ENCODE measurements at regions not wholly inside any gene's neighbourhood (a gene's known extent, or its start where the extent isn't known, plus 50 kb on each side); places are given as distances from the start of the nearest gene placed in this dataset.

DNA sequence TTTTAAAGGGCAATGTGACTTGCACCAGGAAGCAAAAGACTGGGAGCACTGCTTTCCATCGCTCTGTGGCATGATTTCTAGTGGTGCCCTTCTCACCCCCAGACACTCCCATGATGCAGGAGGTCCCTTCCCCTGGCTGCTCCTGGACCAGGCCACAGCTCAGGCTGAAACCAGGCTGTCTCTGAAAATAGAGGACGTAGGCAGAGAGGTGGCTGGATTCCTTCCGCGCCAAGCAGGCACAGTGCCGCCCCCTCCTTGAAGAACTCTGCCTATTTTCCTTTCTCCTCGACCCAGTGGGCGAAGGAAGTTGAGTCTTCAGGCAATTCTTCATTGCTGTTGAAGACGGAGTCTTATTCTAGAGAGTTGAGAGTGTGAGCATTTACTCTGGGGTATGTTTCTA is 489.4 kb upstream of the TBL1XR1 start:
- POLR2A ChIA-PET, result no interaction called here

DNA sequence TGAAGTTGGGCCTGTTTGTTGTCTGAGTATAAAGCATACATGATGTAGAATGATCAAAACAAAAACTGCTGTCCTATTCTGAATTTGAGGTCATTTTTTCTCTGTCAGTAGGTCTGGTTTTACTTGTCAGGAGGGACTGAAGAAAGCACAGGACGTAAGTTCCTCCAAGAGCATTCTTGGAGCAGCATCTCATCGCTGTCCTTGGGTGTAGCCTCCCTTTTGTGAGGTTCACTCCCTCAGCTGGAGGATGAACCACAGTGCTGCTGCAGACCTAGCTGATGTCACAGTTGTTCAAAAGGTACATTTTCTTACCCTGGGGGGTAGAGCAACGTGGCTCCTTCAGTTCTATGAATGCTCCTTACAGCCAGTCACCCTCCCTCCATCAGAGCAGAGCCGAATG is 490.0 kb upstream of the TBL1XR1 start:
- POLR2A ChIA-PET, result no interaction called here
- DNase-seq, result no peak
- Histone ChIP-seq H4K20me1 (ENCODE audit: control insufficient read depth, insufficient read depth, low read length, poor library complexity, severe bottlenecking) (no peaks in the 10 kb centered on the region), H3K9ac (ENCODE audit: low read length) (no peak overlapping the region), H3K9me3 (ENCODE audit: control extremely low read depth in 1 of 3, control insufficient read depth in 2 of 3, insufficient read depth in 1 of 3, low read length in 2 of 3) (no peaks in the 10 kb centered on the region), H3K36me3 (replicated peaks in 1 of 2; ENCODE audit: control extremely low read depth in 1 of 2, control insufficient read depth in 1 of 2, extremely low read depth in 1 of 2, insufficient read depth in 2 of 2, low read length in 1 of 2) (no peaks in the 10 kb centered on the region), H2AFZ (ENCODE audit: insufficient read depth, low read depth, low read length, poor library complexity, severe bottlenecking) (no peak overlapping the region), H3K79me2 (ENCODE audit: control insufficient read depth, insufficient read depth, low read length) (no peaks in the 10 kb centered on the region), H3K4me2 (replicated peaks; ENCODE audit: low read depth, low read length, poor library complexity, severe bottlenecking) (no peak overlapping the region), H3K27ac (ENCODE audit: low read length in 2 of 2) (no peak overlapping the region), H3K4me3 (ENCODE audit: control extremely low read depth in 1 of 5, extremely low read depth in 1 of 5, insufficient read depth in 1 of 5, low read depth in 2 of 5, low read length in 4 of 5) (no peak overlapping the region), H3K27me3 (replicated peaks in 1 of 4; ENCODE audit: control extremely low read depth in 1 of 4, control insufficient read depth in 3 of 4, insufficient read depth in 4 of 4, low read length in 3 of 4) (no peaks in the 10 kb centered on the region), H3K4me1 (ENCODE audit: control insufficient read depth in 2 of 2, insufficient read depth in 2 of 2, low read length in 2 of 2) (no peaks in the 10 kb centered on the region)
- Mint-ChIP-seq H3K9me3 (ENCODE audit: insufficient read depth) (no peaks in the 10 kb centered on the region), H3K4me3 (no peak overlapping the region), H3K27me3 (peaks cover 4% of the 10 kb centered on the region), H3K27ac (no peak overlapping the region), H3K4me1 (peaks cover 1% of the 10 kb centered on the region)
- TF ChIP-seq EZH2 (IDR thresholded peaks at IDR 0.05; ENCODE audit: borderline replicate concordance, insufficient read depth, low read depth, low read length, poor library complexity, severe bottlenecking), result no peak
- TF ChIP-seq, protein P1, sequence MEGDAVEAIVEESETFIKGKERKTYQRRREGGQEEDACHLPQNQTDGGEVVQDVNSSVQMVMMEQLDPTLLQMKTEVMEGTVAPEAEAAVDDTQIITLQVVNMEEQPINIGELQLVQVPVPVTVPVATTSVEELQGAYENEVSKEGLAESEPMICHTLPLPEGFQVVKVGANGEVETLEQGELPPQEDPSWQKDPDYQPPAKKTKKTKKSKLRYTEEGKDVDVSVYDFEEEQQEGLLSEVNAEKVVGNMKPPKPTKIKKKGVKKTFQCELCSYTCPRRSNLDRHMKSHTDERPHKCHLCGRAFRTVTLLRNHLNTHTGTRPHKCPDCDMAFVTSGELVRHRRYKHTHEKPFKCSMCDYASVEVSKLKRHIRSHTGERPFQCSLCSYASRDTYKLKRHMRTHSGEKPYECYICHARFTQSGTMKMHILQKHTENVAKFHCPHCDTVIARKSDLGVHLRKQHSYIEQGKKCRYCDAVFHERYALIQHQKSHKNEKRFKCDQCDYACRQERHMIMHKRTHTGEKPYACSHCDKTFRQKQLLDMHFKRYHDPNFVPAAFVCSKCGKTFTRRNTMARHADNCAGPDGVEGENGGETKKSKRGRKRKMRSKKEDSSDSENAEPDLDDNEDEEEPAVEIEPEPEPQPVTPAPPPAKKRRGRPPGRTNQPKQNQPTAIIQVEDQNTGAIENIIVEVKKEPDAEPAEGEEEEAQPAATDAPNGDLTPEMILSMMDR (IDR thresholded peaks at IDR 0.05), result no peak
- intact Hi-C loops (cut with micrococcal nuclease), result no loop called here
- WGBS (ENCODE audit: insufficient coverage), result 92% methylated on average over 3 of the region's 4 CpGs
- no peak for ATAC-seq (ENCODE audit: low read depth)
- CTCF ChIA-PET, result no interaction called here

More for the DNA sequence above, 489.4 kb upstream of the TBL1XR1 start:
- H4K20me1 ChIP-seq (ENCODE audit: control insufficient read depth, insufficient read depth, low read length, poor library complexity, severe bottlenecking), result no peaks in the 10 kb centered on the region
- Mint-ChIP-seq H3K27me3 (peaks cover 4% of the 10 kb centered on the region), H3K4me1 (peaks cover 5% of the 10 kb centered on the region), H3K4me3 (no peak overlapping the region), H3K9me3 (ENCODE audit: insufficient read depth) (no peaks in the 10 kb centered on the region), H3K27ac (no peak overlapping the region)
- TF ChIP-seq EZH2 (IDR thresholded peaks at IDR 0.05; ENCODE audit: borderline replicate concordance, insufficient read depth, low read depth, low read length, poor library complexity, severe bottlenecking), result no peak
- TF ChIP-seq, protein P1 (IDR thresholded peaks at IDR 0.05), result no peak
- no peaks in the 10 kb centered on the region for H3K9me3 ChIP-seq (ENCODE audit: control extremely low read depth in 1 of 3, control insufficient read depth in 2 of 3, insufficient read depth in 1 of 3, low read length in 2 of 3)
- 96% methylated on average over 7 of the region's 8 CpGs for WGBS (ENCODE audit: insufficient coverage)
- H2AFZ ChIP-seq (ENCODE audit: insufficient read depth, low read depth, low read length, poor library complexity, severe bottlenecking), result no peak overlapping the region
- H3K4me1 ChIP-seq (ENCODE audit: control insufficient read depth in 2 of 2, insufficient read depth in 2 of 2, low read length in 2 of 2), result no peaks in the 10 kb centered on the region
- H3K36me3 ChIP-seq (replicated peaks in 1 of 2; ENCODE audit: control extremely low read depth in 1 of 2, control insufficient read depth in 1 of 2, extremely low read depth in 1 of 2, insufficient read depth in 2 of 2, low read length in 1 of 2), result no peaks in the 10 kb centered on the region
- no peak for ATAC-seq (ENCODE audit: low read depth)
- no peaks in the 10 kb centered on the region for H3K27me3 ChIP-seq (replicated peaks in 1 of 4; ENCODE audit: control extremely low read depth in 1 of 4, control insufficient read depth in 3 of 4, insufficient read depth in 4 of 4, low read length in 3 of 4)
- H3K9ac ChIP-seq (ENCODE audit: low read length), result no peak overlapping the region
- H3K4me2 ChIP-seq (replicated peaks; ENCODE audit: low read depth, low read length, poor library complexity, severe bottlenecking), result no peak overlapping the region
- H3K79me2 ChIP-seq (ENCODE audit: control insufficient read depth, insufficient read depth, low read length), result no peaks in the 10 kb centered on the region
- no peak overlapping the region for H3K27ac ChIP-seq (ENCODE audit: low read length in 2 of 2)
- no peak overlapping the region for H3K4me3 ChIP-seq (ENCODE audit: control extremely low read depth in 1 of 5, extremely low read depth in 1 of 5, insufficient read depth in 1 of 5, low read depth in 2 of 5, low read length in 4 of 5)
- DNase-seq, result no peak
- CTCF ChIA-PET, result no interaction called here
- intact Hi-C loops (cut with micrococcal nuclease), result no loop called here
